ENCODE measurements at regions not wholly inside any gene's neighbourhood (a gene's known extent, or its start where the extent isn't known, plus 50 kb on each side); places are given as distances from the start of the nearest gene placed in this dataset.
"Not testable (repeated sequence)": the region's sequence is repeated elsewhere in the genome, so short reads cannot be mapped to it uniquely, and the experiment has no call there.

DNA sequence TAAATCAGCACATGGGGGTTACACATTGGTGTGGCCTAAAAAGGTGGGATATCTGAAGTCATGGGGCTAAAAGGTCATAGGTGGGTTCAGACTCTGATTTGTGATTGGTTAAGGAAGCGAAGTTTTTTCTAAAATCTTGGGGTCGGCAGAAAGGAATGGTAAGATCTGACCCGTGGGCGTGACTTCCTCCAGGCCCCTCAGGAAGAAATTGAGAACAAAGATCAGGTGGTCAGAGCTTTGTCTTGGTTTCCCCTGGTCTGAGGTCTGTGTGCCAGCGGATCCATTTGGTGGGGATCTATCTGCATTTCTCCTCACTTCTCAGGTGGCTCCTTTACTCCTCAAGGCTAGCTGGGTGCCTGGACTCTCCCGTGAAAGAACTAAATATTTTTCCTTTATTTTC is 302.8 kb downstream of the ABCC12 start:
- DNase-seq = no peak

DNA sequence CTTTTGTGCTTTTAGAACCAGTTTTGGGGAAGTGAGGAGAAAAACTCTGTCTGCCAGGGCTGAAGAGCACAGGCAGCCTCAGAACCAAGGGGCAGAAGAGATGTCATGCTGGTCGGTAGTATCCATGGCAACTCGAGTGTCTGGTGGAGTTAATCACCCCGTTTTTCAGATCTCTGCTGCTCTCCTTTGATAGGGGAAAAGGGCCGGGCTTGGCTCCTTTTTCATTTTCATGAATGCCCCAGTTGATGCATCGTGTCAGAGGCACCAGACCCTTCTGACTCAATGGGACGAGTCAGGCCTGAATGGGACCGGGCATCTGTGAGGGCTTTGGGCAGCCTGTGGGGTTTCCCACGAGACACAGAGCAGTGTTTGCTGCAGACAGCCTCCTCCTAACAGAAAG is 304.6 kb downstream of the ABCC12 start:
- DNase-seq = no peak

DNA sequence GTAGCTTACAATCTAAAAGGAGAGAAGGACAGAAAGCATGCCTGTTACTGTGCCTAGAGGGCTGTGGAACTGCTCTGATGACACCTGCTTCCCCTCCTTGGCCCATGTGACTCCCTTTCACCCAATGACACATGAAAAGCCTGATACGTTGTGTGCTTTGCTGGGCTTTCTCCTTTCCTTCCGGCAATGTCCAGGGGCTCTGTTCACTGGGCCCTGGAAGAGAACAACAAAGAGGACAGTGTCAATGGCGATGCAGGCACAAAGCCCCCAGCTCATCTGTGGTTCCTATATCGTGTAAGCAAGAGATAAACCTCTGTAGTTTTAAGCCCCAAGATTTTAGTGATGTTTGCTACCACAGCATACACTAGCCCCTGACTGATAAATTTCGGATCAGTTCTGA is 306.1 kb downstream of the ABCC12 start:
- no peak for DNase-seq

DNA sequence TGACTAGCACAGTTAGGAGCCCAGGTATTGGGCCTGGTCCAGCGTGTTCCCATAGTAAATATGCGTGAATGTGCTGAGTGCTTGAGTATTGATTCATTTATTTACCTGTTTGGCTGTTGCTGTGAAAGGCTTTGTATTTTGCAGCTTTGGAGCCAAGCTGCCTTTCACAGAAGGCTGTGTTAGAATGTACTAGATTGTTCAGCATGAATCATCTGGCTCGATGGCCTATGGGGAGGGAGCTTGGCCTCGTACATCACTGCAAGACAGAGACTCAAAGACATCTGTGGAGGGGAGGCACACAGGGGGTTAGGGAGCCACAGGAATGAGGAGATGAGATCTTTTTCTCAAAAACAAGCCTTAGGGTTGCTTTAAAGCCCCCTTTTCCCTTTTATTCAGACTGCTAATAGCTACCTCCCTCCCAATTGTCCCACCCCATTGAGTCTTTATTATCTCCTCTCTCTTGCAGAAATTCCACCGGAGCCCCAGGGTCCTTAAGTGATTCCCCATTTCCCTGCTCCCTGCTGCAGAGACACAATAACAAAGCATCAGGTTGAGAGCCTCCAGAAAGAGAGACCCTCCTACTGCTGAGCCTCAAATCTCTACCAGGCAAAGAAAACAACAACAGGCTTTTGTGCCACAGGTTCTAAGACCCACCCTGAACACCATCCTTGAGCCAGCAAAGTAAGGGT is 307.2 kb downstream of the ABCC12 start:
- DNase-seq = no peak

DNA sequence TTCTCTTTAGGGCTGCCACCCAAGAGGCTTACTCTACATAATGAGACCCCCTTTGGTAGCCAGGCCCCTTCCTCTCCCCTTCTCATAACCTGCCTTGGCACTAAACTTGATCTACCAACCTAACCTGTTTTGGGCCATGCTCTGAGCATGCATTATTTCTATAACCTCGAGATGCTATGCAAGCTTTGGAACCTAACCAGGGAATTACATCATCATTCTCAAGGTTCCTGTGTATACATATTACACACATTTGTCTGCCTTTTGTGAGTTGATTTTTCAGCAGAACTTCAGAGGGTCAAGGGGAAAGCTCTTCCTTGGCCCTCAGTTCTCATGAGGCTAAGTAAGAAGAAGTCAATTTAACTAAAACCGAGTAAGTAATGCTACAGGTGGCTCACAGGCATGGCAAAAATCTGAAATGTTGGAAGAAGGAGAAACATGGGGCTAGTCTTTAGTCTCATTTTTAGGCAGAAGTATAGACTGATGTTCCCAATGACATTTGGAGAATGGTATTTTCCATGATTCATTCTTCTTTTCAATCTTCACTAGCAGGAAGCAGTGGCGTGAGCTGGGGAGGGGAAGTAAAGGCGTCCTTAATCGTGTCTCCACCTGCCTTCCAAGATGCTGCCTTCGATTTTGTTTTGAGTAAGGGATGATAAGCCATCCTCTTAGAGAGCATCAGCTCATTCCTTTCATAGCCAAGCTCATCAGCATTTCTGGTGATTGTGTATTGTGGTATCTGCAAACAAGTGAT is 308.4 kb downstream of the ABCC12 start:
- no peak for DNase-seq

DNA sequence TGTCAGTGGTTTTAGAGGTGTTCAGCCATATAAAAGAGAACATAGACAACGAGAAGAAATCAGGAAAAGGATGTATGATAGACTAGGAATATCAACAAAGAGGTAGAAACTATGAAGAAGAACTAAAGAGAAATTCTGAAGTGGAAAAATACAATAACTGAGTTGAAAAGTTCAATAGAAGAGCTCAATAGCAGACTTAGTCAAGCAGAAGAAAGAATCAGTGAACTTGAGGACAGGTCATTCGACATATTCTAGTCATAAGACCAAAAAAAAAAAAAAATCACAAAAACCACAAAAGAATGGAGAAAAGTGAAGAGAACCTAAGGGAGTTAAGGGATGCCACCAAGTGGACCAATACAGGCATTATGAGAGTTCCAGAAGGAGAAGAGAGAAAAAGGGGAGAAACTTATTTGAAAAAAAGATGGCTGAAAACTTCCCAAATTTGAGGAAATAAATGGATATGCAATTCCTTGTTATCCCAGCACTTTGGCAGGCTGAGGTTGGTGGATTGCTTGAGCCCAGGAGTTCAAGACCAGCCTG is 321.2 kb downstream of the ABCC12 start:
- DNase-seq = no peak

DNA sequence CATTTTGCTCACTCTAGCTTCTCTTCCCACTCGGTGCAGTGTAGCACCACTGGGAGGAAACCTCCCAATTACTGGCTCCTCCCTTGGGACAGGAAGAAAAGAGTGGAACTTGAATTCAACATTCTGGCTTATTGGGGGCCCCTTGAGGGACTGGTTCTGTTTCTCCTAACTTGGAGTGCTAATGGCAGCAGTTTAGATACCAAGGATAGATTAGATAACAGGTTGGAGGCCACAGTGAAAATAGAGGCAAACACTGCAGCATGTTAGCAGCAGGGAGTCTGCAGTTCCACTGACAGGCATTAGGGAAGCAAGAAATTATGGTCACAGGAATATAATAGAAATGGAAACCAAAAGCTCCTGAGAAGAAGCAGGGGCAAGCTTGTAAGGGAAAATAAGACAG is 322.0 kb downstream of the ABCC12 start:
- DNase-seq = no peak

DNA sequence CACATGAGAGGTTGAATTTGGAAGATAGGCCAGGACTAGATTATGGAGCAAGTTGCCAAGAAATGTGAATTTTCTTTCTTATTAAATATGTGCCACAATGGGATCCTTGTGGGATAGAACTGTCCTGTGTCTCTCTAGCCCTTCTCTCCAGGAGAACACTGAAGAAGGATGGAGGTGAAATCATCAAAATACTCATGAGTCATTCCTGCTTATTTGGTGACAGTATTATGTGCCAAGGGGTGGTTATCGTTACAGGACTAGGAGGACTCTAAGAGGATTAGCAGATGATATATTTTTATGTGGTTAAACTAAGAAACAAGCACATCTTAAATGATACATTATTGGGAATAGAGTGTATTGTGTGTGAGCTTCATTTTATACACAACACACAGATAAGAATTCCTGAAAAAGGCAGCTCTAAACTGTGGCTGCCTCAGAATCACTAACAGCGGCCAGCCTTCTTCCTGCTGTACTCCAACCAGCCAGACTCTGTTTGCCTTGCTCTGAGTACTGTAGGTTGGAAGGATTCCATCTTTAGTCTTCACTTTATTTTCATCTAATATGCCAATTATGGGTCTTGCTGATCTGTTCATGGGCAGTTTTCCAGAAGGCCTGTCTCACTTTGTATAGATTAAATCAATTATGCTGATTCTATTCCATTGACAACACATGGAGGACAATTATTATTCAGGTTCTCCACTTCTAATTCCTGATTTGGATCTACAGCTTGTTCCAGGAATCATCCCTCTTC is 325.8 kb downstream of the ABCC12 start:
- DNase-seq = no peak

DNA sequence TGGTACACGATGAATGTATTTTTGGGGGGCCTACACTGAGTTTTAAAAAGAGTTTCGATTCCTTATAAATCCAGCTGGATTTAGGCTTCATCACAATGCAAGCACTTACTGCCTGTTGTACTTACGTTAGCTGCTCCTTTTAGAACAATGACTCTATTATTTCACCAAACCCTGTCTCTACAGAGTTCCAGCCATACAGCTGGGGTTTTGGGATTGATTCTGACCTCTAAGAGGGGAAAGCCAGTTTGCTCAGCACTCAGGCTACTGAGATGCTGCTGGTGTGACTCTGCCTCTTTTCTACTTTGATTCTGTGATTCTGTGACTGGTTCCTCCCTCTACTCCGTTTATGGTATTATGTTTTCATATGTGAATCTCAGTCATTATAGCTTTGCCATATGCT is 329.7 kb downstream of the ABCC12 start:
- DNase-seq = no peak

DNA sequence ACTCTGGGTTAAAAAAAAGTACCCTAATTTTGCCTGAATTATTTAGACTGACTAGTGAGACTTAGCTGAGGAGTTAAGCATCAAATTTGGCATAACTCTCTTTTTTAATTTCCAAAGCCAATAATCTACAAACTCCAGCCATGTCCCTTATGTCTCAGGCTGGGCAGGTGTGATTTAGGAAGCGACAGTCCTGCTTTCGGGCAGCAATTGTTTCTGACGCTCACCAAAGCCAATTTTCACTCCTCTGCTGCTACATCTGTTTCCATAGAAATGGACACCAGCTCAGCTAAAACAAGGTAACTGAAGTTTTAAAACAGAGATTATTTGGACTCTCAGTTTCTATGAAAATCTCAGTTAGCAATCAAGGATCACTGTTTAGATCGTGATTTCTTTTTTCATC is 338.7 kb downstream of the ABCC12 start:
- no peak for DNase-seq

DNA sequence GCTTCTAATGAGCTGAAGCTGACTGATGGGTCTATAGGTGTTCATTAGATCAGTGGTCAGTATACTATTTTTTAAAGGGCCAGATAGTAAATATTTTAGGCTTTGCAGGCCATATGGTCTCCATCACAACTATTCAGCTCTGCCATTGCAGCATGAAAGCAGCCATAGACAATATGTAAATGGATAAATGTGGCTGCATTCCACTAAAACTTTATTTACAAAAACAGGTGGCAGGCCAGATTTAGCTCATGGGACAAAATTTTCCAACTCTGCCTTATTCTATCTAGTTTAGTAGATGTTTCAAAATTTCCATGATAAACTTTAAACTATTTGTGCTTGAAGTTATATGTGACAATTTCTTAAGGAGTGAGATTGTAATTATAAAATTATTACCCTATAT is 339.3 kb downstream of the ABCC12 start:
- DNase-seq = no peak

DNA sequence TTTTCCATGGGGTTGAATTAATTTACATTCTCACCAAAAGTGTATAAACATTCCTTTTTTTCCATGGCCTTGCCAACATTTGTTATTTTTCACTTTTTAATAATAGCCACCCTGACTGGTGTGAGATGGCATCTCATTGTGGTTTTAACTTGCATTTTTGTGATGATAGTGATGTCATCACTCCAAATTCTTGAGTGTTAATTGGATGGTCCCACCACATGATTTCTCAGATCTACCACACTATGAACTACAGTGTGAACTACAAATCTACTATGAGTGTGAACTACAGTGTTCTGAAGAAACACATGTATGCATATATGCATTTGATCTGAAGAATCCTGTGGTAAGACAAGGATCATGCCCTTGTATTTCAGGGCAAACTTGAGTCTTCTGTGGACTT is 340.1 kb downstream of the ABCC12 start:
- DNase-seq = no peak

DNA sequence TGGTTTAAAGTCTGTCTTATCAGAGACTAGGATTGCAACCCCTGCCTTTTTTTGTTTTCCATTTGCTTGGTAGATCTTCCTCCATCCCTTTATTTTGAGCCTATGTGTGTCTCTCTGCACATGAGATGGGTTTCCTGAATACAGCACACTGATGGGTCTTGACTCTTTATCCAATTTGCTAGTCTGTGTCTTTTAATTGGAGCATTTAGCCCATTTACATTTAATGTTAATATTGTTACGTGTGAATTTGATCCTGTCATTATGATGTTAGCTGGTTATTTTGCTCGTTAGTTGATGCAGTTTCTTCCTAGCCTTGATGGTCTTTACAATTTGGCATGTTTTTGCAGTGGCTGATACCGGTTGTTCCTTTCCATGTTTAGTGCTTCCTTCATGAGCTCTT is 344.0 kb downstream of the ABCC12 start:
- DNase-seq = not testable (repeated sequence)

DNA sequence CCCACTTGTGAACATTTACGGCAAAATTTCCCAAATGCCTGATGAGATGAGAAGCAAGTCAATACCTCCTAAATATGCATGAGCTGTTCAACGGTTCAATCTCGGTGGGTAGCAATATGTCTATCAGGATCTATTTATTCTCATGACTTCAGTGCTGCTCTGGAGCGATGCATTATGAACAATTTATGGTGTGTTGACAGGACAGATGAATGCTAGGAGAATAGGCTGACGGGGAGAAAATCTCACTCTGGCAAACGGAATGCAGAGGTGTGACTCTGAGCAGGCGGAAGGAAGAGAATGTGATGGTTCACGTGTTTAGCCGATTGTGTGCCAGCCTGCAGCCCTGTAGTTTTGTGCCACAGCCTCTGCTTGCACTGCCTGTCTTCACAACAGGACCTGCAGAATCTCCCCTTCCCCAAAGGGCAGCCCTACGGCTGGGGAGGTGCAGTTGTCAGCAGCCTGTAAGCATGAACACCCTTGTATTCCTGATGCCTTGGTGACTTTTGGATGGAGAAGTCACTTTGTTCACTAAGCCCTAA is 345.2 kb downstream of the PHKB start:
- DNase-seq = no peak

DNA sequence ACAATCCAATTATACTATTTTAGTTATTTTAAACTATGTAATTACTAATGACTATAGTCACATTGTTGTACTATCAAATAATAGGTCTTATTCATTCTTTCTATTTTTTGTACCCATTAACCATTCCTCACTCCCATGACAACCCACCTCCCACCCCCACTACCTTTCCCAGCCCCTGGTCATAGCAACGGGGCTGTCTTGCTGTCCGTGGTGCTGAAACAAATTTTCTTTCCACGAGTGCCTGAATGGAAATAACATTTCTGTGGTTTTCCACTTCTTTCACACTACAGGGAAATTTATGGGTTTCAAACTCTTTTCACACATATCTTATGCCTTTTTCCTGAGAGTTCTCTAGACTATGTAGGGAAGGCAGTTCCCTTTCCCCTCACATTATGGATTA is 326.6 kb downstream of the PHKB start:
- no peak for DNase-seq

DNA sequence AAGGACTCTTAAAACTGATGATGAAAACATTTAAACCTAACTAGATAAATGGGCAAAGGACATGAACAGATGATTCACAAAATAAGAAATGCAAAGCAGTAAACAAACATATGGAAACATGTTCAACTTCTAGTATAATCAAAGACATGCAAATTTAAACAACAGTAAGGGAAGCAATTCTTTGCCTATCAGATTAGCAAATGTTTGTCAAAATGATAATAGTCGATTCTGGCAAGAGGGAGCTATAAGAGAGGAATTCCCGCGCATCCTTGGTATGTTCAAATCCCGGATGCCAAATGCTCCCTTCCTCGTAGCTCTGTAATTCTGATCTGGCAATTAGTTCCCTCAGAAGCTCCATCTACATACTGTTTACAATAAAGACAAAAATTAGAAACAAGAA is 320.5 kb downstream of the PHKB start:
- no peak for DNase-seq

DNA sequence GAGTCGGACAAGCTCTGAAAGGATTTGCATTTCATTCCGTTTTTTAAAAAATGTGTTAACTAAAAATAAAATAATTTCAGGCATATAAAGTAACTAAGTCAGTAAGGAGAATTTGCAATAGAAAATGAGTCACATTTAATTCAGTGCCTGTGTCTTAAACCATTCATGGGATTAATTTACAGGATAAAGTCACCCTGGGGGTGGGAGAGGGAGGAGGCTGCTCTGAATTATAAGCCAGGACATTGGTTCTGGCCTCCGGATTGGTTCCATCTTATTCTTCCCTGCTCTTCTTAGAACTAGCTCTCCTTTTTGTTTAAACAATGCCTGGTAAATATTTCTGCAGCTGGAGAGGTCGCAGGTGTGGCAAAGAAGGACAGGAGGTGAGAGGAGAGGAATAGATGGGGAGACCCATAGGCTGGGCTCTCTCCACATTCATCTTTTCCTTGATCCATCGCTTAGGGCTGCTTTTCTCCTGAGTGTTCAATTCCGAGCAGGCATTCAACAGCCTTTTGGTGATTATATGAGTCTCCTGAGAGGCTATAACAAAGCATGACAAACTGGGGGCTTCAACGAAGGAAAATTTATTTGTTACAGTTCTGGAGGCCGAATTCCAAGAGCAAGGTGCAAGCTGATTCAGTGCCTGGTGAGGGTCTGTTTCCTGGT is 319.2 kb downstream of the PHKB start:
- no peak for DNase-seq

DNA sequence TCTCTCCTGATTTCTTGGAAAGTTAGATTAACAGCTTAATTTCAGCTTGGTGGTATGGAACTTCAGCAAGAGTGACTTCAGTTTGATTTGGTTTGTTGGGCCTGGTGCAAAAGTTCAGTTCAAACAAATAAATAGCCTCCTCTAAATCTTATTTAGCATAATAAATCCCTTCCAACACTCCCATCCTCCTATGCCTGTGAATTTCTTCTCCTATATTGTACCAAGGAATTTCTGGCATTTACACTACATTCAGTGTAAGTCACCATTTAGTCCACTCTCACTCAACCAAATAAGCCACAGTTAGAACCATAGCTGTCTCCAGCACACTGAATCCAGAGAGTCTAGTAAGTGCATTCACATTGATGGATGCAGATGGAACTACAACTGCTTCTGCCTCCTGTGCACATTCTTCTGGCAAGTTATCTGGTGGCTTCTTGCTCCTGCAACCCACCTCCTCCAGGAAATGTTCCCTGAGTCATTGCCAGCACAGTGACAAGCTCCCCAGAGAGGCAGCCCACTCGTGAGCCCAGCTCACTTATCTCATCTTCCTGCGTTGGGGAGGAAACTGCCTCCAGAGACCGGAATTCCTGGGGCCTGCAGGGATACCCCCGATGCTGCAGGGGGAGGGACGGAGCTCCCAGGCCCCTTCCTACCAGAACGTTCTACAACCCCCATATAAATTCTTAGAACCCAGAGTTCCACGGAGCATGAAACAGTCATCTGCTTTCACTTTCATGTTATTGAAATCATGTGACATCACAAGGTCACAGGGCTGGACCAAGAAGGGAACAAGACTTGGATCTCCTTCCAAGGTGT is 318.3 kb downstream of the PHKB start:
- DNase-seq = peak; percentile 17

DNA sequence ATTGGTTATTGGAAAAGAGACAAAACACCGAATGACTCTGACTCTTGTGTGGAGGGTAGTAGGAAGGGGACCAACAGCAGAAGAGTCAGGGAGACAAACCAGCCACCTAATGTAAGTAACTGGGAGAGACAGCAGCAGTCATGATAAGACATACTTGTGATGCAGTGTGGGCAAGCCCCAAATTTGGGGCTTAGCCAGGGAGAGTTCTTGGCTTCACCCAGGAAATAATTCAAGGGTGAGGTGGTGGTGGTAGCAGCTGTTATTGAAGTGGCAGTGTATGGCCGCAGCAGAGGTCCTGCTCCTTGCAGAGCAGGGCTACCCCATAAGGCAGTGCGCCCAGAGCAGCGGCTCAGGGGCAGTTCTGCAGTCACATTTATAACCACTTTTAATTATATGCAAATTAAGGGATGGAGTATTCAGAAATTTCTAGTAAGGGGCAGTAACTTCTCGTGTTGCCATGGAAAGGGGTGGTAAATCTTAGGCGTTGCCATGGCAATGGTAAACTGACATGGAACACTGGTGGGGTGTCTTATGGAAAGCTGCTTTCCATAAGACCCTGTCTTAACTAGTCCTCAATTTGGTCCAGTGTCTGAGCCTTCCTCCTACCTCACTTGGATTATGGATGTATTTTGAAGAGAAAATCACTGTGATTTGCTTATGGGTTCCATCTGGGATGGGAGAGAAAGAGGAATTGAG is 317.1 kb downstream of the PHKB start:
- no peak for DNase-seq

DNA sequence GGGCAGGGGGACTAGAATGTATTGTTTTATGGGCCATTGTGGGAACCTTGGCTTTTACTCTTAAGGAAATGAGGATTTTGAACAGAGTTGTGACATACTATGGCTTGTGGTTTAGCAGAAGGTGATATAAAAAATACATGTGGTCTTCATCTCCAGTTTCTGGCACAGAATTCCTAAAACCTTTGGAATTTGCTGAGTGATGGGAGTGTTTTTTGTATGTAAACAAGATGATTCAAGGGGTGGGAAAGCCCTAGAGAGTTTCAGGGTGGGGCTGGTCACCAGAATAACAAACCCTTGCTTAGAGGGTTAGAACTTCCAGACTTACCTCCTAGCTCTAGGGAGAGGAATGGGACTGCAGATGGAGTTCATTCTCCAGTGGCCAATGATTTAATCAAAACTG is 316.1 kb downstream of the PHKB start:
- no peak for DNase-seq

DNA sequence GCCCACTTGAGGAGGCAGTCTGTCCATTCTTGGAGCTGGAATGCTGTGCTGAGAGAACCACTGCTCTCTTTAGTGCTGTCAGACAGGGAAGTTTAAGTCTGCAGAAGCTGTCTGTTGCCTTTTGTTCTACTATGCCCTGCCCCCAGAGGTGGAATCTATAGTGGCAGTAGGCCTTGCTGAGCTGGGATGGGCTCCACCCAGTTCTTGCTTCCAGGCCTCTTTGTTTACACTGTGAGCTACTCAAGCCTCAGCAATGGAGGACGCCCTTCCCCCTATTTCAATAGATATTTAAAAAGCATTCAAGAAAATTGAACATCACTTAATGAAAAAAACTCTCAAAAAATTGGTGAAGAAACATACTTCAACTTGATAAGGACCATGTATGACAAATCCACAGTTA is 313.5 kb downstream of the PHKB start:
- DNase-seq = no peak
